ENCODE measurements at regions not wholly inside any gene's neighbourhood (a gene's known extent, or its start where the extent isn't known, plus 50 kb on each side); places are given as distances from the start of the nearest gene placed in this dataset.

- DNase-seq, result no peak
These were observed 156.8 kb upstream of the PDZRN3 start for GRCh38 chr3:73781541-73781940.

GRCh38 chr3:73774645-73775044, 149.9 kb upstream of the PDZRN3 start:
- DNase-seq, result no peak

DNA sequence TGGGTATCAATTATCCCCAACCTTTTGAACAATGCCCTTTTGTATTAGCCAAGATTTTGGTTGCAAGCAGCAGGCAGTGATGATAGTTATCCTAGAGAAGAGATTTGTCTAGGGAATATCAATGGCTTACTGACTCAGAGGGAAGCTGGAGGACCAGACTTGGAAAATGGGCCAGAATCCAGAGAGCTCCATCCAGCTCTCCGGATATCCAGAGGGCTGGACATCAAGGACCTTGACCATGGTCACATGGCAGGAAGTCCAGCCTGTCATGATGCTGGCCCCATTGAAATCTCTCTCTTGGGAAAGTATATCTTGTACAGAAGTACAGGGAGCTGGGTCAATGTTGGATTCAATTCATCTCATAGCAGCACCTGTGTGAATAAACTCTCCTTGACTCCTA, 148.5 kb upstream of the PDZRN3 start:
- DNase-seq, result no peak

DNA sequence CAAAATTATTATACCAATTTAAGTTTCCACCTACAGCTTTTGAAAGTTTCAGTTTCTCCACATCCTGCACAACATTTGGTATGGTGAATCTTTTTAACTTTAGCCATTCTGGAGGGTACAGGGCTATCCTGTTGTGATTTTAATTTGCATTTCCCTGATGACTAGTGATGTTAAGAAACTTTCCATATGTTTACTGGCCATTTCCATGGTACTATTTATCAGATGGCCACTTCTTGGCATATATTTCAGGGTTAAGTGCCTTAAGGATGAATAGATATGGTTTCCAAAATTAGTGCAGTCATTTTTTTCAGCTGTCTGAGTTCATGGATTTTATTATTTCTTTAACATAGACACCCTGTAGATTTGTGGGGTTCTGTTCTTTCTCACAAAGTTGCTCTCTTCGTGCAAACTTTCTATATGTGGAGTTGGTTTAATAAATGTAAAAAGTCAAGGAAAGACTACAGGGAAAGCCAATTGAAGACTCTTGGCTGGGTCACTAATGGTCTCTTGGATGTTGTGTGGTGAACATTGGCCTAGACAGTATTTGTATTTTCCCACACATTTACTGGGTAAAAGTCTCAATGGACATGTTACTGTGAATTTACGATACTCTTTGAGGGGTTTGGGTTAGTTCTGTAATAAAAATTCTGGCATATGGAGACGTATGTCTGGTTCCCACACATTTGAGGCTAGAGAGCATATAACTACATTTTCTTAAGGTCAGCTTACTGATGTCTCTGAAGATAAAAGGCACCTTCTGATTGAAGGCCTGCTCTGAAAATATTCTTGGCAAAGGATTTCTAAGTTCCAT, 147.5 kb upstream of the PDZRN3 start:
- no peak for DNase-seq

GRCh38 chr3:73768524-73769308, 144.0 kb upstream of the PDZRN3 start:
- no peak for DNase-seq

DNA sequence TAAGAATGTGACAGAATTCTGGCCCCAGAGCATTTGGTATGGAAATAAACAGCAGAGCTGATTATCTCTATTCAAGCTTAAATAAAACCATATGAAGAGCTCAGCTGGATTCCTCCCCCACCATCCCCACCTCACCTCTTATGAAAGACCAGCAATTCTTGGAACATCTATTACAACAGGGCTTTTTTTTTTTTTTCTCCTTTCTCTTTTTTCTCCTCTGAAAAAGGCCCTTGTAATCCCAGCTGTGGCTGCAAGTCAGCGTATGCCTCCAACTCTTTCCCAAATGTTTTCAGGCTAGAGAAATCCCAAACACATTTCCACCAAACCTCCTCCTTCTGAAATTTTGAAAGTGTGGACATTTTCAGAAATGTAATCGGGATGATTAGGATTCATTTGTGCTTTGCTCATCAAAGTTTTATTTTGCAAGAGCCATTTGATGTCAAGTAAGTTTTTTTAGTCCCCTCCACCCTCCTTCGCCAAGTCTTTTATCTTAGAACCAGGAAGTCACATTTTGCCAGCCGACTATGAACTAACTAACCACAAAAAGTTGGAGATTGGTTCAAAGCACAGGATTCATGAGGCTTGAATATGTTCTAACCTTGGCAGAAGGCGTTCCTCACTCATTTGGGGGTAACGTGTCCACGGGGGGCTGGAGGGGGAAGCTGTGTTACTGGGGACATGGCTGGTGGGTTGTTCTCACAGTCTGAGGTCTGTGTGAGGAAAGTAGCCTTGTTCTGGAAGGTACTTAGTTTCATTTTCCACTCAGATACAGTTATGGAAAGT, 142.0 kb upstream of the PDZRN3 start:
- DNase-seq, result no peak

DNA sequence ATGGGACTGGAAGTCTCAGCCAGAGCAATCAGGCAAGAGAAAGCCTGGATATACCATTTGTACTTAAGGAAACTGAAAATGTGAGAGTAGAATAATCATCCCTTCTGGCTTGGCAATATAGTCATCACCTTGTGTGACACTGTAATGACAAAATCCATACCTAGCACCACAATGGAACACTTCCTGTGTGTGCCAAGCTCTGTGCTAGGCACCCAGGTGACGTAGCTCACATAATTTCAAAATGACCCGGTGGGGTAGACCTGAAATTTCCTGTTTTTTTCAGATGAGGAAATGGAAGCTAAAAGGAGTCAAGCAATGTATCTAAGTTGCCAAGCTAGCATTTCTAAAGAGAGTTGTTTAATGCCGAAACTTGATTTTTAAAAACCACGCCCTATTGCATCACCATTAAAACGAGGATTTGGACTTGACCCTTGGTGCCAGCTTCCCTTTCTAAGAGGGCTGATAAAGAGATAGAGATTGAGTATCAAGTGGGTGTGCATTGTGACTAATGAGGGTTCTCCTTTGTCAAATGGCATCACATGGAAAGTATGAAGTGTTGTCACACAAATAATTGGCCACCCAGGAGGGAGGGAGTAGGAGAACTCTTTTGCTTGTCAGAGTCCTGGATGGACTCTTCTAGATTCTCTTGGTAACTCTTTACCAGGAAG, 141.3 kb upstream of the PDZRN3 start:
- no peak for DNase-seq

DNA sequence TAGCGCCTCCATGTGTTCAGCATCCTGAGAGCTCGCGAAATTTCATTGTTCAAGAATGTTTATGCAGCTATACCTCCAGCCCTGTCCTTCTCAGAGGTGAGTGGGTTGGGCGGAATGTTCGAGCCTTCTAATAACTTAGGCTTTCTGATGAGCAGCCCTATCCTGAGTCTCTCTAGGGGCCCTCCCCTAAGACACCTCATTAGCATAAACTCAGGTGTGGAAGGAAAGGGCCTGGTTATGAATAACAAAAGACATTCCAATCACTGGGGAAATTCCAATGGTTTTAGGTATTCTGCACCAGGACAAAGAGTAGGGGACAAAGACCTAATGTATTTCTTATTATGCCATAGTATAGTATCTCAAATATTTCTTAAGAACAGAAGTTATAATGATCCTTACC, 138.1 kb upstream of the PDZRN3 start:
- no peak for DNase-seq

- no peak for DNase-seq
These were observed 134.6 kb upstream of the PDZRN3 start for GRCh38 chr3:73759297-73759711.

- DNase-seq, result no peak
These were observed 132.8 kb upstream of the PDZRN3 start for GRCh38 chr3:73757536-73757935.

GRCh38 chr3:73753985-73754384, 129.2 kb upstream of the PDZRN3 start:
- DNase-seq, result no peak

- no peak for DNase-seq
These were observed 127.6 kb upstream of the PDZRN3 start for GRCh38 chr3:73752338-73752737.

- no peak for DNase-seq
These were observed 121.9 kb upstream of the PDZRN3 start for GRCh38 chr3:73746623-73747022.

GRCh38 chr3:73745526-73746191, 120.9 kb upstream of the PDZRN3 start:
- DNase-seq, result no peak

DNA sequence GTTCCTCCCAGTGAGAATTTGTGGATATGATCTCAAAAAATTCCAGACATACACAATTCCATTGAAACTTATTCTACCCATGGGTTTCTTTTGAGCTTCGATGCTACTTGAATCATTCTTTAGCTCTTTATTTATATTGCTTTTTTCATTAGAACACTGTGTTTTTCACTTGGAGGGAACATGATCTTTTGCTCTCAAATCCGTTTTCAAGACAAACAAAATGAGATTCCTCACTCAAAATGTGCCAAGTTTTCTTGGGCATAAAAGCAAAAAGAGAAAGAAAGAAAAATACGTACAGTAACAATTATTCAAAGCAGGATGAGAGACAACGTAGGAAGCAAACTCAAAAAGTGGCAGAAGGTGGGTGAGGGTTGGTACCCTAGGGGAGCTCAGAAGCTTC, 118.8 kb upstream of the PDZRN3 start:
- DNase-seq, result no peak

DNA sequence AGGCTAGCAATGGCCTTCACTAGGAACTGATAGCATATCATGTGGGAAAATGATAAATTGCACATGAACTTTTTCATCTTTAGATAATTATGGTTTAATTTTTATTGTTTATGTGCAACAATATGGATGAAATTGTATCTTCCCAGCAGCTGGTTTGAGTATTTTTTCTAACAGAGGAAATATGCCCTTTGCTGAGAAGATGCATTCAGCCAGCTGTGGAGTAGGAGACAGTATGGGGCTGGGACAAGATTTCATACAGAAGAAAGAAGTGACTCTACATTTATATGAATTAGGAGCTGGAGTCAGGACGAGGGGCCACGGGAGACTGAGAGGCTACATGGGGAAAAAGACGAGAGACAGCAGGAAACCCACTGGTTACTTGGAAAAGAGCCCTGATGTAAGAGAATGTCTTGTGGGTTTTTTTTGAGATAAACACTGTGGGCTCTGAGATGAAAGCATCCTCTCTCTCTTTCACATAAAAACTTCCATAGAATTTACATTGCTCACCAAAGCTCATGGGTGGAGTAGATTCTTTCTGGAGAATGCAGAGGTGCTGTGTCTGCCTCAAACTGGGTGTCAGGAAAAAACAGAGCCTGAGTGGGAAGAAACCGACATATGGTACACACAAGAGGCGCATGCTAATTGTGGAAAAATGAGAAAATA, 115.2 kb upstream of the PDZRN3 start:
- DNase-seq, result no peak

GRCh38 chr3:73738711-73739110, 114.0 kb upstream of the PDZRN3 start:
- DNase-seq, result no peak

DNA sequence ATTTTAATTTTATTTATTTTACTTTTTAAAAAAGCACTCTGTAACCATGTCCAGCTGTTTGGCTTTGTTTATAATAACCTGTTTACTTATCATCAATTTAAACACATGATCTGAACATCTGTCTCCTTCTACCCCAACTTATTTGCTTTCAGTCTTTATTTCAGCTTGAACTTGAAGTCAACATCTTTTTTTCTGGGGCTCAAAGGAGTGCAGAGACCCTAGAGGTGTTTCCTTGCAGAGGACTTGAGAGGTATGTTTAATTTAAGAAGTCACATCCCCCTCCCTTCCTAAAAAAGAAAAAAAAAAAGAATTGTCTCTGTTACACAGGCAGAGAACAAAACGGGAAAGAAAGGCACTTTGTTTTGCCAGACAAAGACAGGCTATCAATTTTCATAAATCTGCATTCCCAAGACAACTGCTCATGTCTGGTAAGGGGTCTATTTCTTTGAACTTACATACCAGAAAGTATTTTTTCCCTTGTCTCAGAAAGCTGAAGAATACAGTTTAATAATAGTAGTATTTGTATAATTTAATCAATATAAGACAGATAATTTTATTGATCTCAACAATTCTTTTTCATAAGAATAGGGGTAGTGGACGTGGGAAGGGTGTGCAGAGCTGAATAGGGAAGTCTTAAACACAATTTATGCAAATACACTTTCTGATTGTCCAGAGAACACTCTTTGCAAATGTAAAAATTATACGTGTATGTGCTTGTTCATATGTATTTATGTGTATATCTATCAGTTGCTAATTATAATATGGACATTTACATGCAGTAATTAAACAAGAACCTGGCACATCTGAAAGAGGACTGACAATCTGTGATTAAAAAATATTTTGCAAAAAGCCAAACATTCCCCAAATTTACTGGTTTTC, 109.7 kb upstream of the PDZRN3 start:
- no peak for DNase-seq

DNA sequence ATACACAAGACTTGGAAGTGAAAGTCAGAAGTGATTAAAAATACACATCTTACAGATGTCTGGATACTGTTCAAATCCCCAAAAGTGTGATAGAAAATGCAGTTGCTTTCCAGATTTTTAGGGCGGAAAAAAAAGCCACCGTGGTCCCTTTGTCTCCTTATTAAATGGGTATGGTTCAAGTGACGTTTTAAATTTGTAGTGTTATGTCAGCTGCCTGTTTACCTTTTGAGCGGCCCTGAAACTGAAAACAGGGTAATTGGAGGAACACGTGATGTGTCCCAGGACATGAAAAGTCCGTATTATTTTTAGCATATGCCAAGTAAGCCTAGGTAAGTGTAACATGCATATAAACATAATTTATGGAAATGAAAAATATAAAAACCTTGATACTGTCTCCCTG, 109.0 kb upstream of the PDZRN3 start:
- no peak for DNase-seq

- DNase-seq, result no peak
These were observed 105.3 kb upstream of the PDZRN3 start for GRCh38 chr3:73729969-73730440.
